HG02571 (cell line): ENCODE measurements at regions not wholly inside any gene's neighbourhood (a gene's known extent, or its start where the extent isn't known, plus 50 kb on each side); places are given as distances from the start of the nearest gene placed in this dataset.
"Not testable (repeated sequence)": the region's sequence is repeated elsewhere in the genome, so short reads cannot be mapped to it uniquely, and the experiment has no call there.

Experiments
- ATAC-seq: cut with Tn5 transposase; IDR thresholded peaks from one replicate; pipeline ENCODE4 v1.9.1; 2021; ENCODE audit warnings: mild to moderate bottlenecking, moderate library complexity; ENCODE audit not compliant: unreplicated experiment

- ATAC-seq, result no peak
Observed at GRCh38 chr6:114718716-114719270, 376.0 kb upstream of the HS3ST5 start.

GRCh38 chr6:114718186-114718585 lies 375.4 kb upstream of the HS3ST5 start:
- no peak for ATAC-seq

GRCh38 chr6:114714836-114715507 lies 372.1 kb upstream of the HS3ST5 start:
- ATAC-seq, result peak; percentile 53

GRCh38 chr6:114713690-114714089 lies 370.9 kb upstream of the HS3ST5 start:
- ATAC-seq, result no peak

- peak; percentile 31 for ATAC-seq
Observed at GRCh38 chr6:114712129-114712662, 369.4 kb upstream of the HS3ST5 start.

- no peak for ATAC-seq
Observed at GRCh38 chr6:114707081-114707620, 364.3 kb upstream of the HS3ST5 start.

- ATAC-seq, result no peak
Observed at GRCh38 chr6:114690625-114691024, 347.8 kb upstream of the HS3ST5 start.

- ATAC-seq, result no peak
Observed at GRCh38 chr6:114659513-114659912, 316.7 kb upstream of the HS3ST5 start.

GRCh38 chr6:114651611-114652010 lies 308.8 kb upstream of the HS3ST5 start:
- no peak for ATAC-seq

- no peak for ATAC-seq
Observed at GRCh38 chr6:114650891-114651290, 308.1 kb upstream of the HS3ST5 start.

GRCh38 chr6:114649298-114649697 lies 306.5 kb upstream of the HS3ST5 start:
- no peak for ATAC-seq

- no peak for ATAC-seq
Observed at GRCh38 chr6:114648847-114649246, 306.0 kb upstream of the HS3ST5 start.

GRCh38 chr6:114638341-114638740 lies 295.5 kb upstream of the HS3ST5 start:
- ATAC-seq, result no peak

GRCh38 chr6:114634016-114634415 lies 291.2 kb upstream of the HS3ST5 start:
- ATAC-seq, result no peak

GRCh38 chr6:114626226-114626625 lies 283.4 kb upstream of the HS3ST5 start:
- not testable (repeated sequence) for ATAC-seq

- ATAC-seq, result no peak
Observed at GRCh38 chr6:114619621-114620200, 276.9 kb upstream of the HS3ST5 start.

- no peak for ATAC-seq
Observed at GRCh38 chr6:114611696-114612095, 268.9 kb upstream of the HS3ST5 start.

- ATAC-seq, result no peak
Observed at GRCh38 chr6:114608091-114608490, 265.3 kb upstream of the HS3ST5 start.

- no peak for ATAC-seq
Observed at GRCh38 chr6:114605656-114606055, 262.8 kb upstream of the HS3ST5 start.

- no peak for ATAC-seq
Observed at GRCh38 chr6:114600381-114600780, 257.6 kb upstream of the HS3ST5 start.

GRCh38 chr6:114595591-114595990 lies 252.8 kb upstream of the HS3ST5 start:
- ATAC-seq, result no peak

GRCh38 chr6:114595186-114595585 lies 252.4 kb upstream of the HS3ST5 start:
- no peak for ATAC-seq
